Upper lobe of left lung (tissue), 6 donors: ENCODE measurements at regions not wholly inside any gene's neighbourhood (a gene's known extent, or its start where the extent isn't known, plus 50 kb on each side); places are given as distances from the start of the nearest gene placed in this dataset.

Experiments
- ATAC-seq, 2 donors: fragments of 200-7000 bp; cut with Tn5 transposase; one replicate each; pipeline ENCODE4 v1.9.1; 2022; ENCODE audit warnings: mild to moderate bottlenecking in 2 of 2, moderate library complexity in 2 of 2; ENCODE audit not compliant: low FRiP score in 2 of 2
- DNase-seq, 2 donors: peaks; one replicate each; pipeline ENCODE4 v3.0.0-alpha.2; 2019 to 2020
- H3K27ac ChIP-seq, 4 donors: fragments of 200-600 bp; sonication (generic); one replicate each; pipeline ENCODE4 v1.5.1; 2016 to 2019
- H3K27me3 ChIP-seq, 4 donors: fragments of 200-600 bp; sonication (generic); one replicate each; pipeline ENCODE4 v1.5.1; 2017 to 2019
- H3K36me3 ChIP-seq, 4 donors: fragments of 200-600 bp; sonication (generic); one replicate each; pipeline ENCODE4 v1.5.1; 2016 to 2019
- H3K4me1 ChIP-seq, 4 donors: fragments of 200-600 bp; sonication (generic); one replicate each; pipeline ENCODE4 v1.5.1; 2018 to 2019
- H3K4me3 ChIP-seq, 4 donors: fragments of 200-600 bp; sonication (generic); one replicate each; pipeline ENCODE4 v1.5.1; 2017 to 2019; ENCODE audit warnings: mild to moderate bottlenecking in 2 of 4, moderate library complexity in 1 of 4
- H3K9me3 ChIP-seq, 4 donors: fragments of 200-600 bp; sonication (generic); one replicate each; pipeline ENCODE4 v1.5.1; 2018 to 2019
- EP300 ChIP-seq, 4 donors: sonication (generic); formaldehyde crosslinking; IDR thresholded peaks; one replicate each; pipeline ENCODE4 v1.5.1; 2017; ENCODE audit warnings: antibody characterized with exemption in 4 of 4, control low read depth in 2 of 4
- POLR2A ChIP-seq, 4 donors: fragments of 450-650 bp; IDR thresholded peaks; one replicate each; pipeline ENCODE4 v1.5.1; 2016 to 2017; ENCODE audit warnings: antibody characterized with exemption in 4 of 4, mild to moderate bottlenecking in 2 of 4
- POLR2AphosphoS5 ChIP-seq, 2 donors: sonication (generic); formaldehyde crosslinking; IDR thresholded peaks; one replicate each; pipeline ENCODE4 v1.5.1; 2017; ENCODE audit warnings: antibody characterized with exemption in 2 of 2
- WGBS, 2 donors: methylation state at CpG; one replicate each; pipeline ENCODE4 v1.1.5; 2017 to 2018; 5-methylcytosine and 5-hydroxymethylcytosine counted together
- TF ChIP-seq, protein P1 (sequence below), 6 experiments: fragments of 450-650 bp in 4 of 6; fragments of 200-600 bp in 2 of 6; sonication (generic) in 2 of 6; IDR thresholded peaks; one replicate each; pipeline ENCODE4 v1.5.1; 2016 to 2019; ENCODE audit warnings: antibody characterized with exemption in 6 of 6
- donor health status: DM: no; HTN: no; CAD: no; lungs with moderate emphysema.
- donor health status: DM: no; HTN: yes; CAD: no; lungs with severe emphysema.

- Histone ChIP-seq H3K4me3 (no peak overlapping the region), H3K9me3 (no peaks in the 10 kb centered on the region), H3K4me1 (no peaks in the 10 kb centered on the region), H3K27me3 (no peaks in the 10 kb centered on the region), H3K36me3 (no peaks in the 10 kb centered on the region), H3K27ac (no peak overlapping the region)
- no peak for TF ChIP-seq POLR2AphosphoS5 (IDR thresholded peaks at IDR 0.05)
- TF ChIP-seq EP300 (IDR thresholded peaks at IDR 0.05): no peak
- TF ChIP-seq, protein P1, sequence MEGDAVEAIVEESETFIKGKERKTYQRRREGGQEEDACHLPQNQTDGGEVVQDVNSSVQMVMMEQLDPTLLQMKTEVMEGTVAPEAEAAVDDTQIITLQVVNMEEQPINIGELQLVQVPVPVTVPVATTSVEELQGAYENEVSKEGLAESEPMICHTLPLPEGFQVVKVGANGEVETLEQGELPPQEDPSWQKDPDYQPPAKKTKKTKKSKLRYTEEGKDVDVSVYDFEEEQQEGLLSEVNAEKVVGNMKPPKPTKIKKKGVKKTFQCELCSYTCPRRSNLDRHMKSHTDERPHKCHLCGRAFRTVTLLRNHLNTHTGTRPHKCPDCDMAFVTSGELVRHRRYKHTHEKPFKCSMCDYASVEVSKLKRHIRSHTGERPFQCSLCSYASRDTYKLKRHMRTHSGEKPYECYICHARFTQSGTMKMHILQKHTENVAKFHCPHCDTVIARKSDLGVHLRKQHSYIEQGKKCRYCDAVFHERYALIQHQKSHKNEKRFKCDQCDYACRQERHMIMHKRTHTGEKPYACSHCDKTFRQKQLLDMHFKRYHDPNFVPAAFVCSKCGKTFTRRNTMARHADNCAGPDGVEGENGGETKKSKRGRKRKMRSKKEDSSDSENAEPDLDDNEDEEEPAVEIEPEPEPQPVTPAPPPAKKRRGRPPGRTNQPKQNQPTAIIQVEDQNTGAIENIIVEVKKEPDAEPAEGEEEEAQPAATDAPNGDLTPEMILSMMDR (IDR thresholded peaks at IDR 0.05): no peak
- no peak for TF ChIP-seq POLR2A (IDR thresholded peaks at IDR 0.05)
- ATAC-seq (no peak), DNase-seq (no peak)
- WGBS, 2 donors: 84 to 95% methylated on average over 2 of the region's 2 CpGs
Measured at GRCh38 chr2:7812231-7812995, 869.4 kb upstream of the ID2 start.

DNA sequence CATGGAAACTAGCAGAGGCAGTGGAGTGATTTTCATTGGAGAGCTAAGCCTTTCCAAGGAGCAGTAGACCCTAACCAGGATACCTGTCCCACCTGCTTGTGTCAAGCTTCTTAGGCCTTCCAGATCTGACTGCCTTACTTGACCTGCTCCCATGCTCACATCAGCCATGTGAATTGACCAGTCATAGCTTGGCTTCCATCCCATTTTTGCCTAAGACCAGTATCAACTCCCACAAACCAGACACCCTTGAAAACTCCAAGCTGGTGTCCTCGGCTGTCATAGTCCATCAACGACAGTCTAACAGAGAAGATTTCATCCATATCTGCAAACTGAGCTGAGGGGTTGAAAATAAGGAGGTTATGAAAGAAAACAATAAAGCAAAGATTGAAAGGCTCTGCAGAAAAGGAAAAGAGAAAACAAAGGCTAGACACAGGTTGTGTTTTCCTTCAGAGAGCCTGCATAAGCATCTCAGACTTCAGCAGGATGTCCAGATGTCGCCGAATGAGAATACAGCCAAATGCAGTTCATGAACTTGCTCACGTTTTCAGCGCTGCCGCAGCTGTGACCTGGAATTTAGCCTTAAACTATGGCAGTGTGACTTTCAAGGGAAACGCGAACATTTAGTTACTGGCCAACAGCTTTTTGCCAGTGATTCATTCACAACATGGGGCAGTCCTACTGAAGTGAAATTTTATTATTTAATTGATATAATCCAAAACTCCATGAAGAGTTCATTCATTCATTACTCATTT, 868.1 kb upstream of the ID2 start:
- Histone ChIP-seq H3K4me1 (no peaks in the 10 kb centered on the region), H3K36me3 (no peaks in the 10 kb centered on the region), H3K9me3 (no peaks in the 10 kb centered on the region), H3K27ac (no peak overlapping the region), H3K4me3 (no peak overlapping the region), H3K27me3 (no peaks in the 10 kb centered on the region)
- WGBS, 2 donors: 88% methylated on average over 9 of the region's 9 CpGs
- no peak for TF ChIP-seq POLR2A (IDR thresholded peaks at IDR 0.05)
- TF ChIP-seq, protein P1 (IDR thresholded peaks at IDR 0.05): no peak
- no peak for TF ChIP-seq EP300 (IDR thresholded peaks at IDR 0.05)
- no peak for TF ChIP-seq POLR2AphosphoS5 (IDR thresholded peaks at IDR 0.05)
- ATAC-seq: no peak
- DNase-seq: no peak

DNA sequence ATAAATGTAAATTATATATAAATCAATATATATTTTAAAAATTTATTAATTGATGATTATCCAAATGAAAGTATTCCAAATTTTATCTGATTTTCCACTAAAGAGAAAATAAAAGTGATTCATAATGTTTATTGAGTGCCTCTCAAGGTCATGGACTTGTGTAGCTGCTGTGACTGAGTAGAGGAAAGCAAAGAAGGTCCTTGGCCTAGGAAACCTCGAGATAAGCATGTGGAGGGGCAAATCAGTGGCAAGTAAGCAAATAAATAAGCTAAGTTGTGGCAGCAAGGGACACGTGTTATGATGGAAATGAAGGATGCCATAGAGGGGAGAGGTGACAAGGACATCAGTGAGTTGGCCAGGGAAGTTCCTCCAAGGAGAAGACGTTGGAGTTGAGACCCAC, 866.1 kb upstream of the ID2 start:
- no peak overlapping the region for H3K27ac ChIP-seq

GRCh38 chr2:7816233-7816632, 865.6 kb upstream of the ID2 start:
- Histone ChIP-seq H3K4me3 (no peak overlapping the region), H3K27ac (no peak overlapping the region), H3K36me3 (no peaks in the 10 kb centered on the region), H3K9me3 (no peaks in the 10 kb centered on the region), H3K4me1 (no peaks in the 10 kb centered on the region), H3K27me3 (no peaks in the 10 kb centered on the region)
- DNase-seq (no peak), ATAC-seq (no peak)
- 95% methylated on average over 7 of the region's 7 CpGs for WGBS, 2 donors
- TF ChIP-seq EP300 (IDR thresholded peaks at IDR 0.05) (no peak), POLR2A (IDR thresholded peaks at IDR 0.05) (no peak), POLR2AphosphoS5 (IDR thresholded peaks at IDR 0.05) (no peak)
- TF ChIP-seq, protein P1 (IDR thresholded peaks at IDR 0.05): no peak

More for the DNA sequence above, 866.1 kb upstream of the ID2 start:
- DNase-seq: no peak
- TF ChIP-seq POLR2AphosphoS5 (IDR thresholded peaks at IDR 0.05) (no peak), EP300 (IDR thresholded peaks at IDR 0.05) (no peak), POLR2A (IDR thresholded peaks at IDR 0.05) (no peak)
- TF ChIP-seq, protein P1 (IDR thresholded peaks at IDR 0.05): no peak
- 63 to 67% methylated on average over 3 of the region's 3 CpGs for WGBS, 2 donors
- Histone ChIP-seq H3K4me3 (no peak overlapping the region), H3K27me3 (no peaks in the 10 kb centered on the region), H3K9me3 (no peaks in the 10 kb centered on the region), H3K36me3 (no peaks in the 10 kb centered on the region), H3K4me1 (no peaks in the 10 kb centered on the region)
- no peak for ATAC-seq
